H1 (cell line): ENCODE measurements at regions not wholly inside any gene's neighbourhood (a gene's known extent, or its start where the extent isn't known, plus 50 kb on each side); places are given as distances from the start of the nearest gene placed in this dataset.
"Not testable (repeated sequence)": the region's sequence is repeated elsewhere in the genome, so short reads cannot be mapped to it uniquely, and the experiment has no call there.

Experiments
- CTCF ChIA-PET: fragments of 300-600 bp; sonication (Branson Sonifier 250); formaldehyde crosslinking; loops from one replicate; lab custom pipeline; 2021; ENCODE audit not compliant: partially characterized antibody; lab: Charles Lee
- POLR2A ChIA-PET: fragments of 300-600 bp; sonication (Branson Sonifier 250); formaldehyde crosslinking; loops from one replicate; lab custom pipeline; 2021; ENCODE audit warnings: inconsistent platforms; ENCODE audit not compliant: partially characterized antibody; lab: Charles Lee
- DNase-seq, 2 experiments: peaks; one replicate each; pipeline versions ENCODE4 v3.0.0 to v3.0.0-alpha.2; 2010 to 2022; ENCODE audit warnings: low spot score in 2 of 2, low read depth in 1 of 2, mixed read lengths in 1 of 2
- FAIRE-seq: peaks from 2 replicates; lab custom pipeline; 2011; peaks lifted over from hg19 to GRCh38; lab: Jason Lieb, UNC
- H2AFZ ChIP-seq: 2 replicates; pipeline ENCODE4 v1.8.1; 2012; ENCODE audit warnings: low read length, inconsistent platforms
- H2AK5ac ChIP-seq: 2 replicates; pipeline ENCODE4 v1.6.1; 2013; ENCODE audit warnings: low read depth, low read length
- H2BK120ac ChIP-seq: replicated peaks from 2 replicates; pipeline ENCODE3; 2013; ENCODE audit warnings: low read depth, low read length, inconsistent platforms
- H2BK12ac ChIP-seq: 2 replicates; pipeline ENCODE4 v1.6.1; 2013; ENCODE audit warnings: low read depth, low read length
- H2BK15ac ChIP-seq: 2 replicates; pipeline ENCODE4 v1.6.1; 2013; ENCODE audit warnings: low read length
- H2BK20ac ChIP-seq: 2 replicates; pipeline ENCODE4 v1.6.1; 2013; ENCODE audit warnings: low read length
- H2BK5ac ChIP-seq: 2 replicates; pipeline ENCODE4 v1.6.1; 2013; ENCODE audit warnings: low read depth, low read length
- H3K14ac ChIP-seq: 2 replicates; pipeline ENCODE4 v1.6.1; 2013; ENCODE audit warnings: inconsistent platforms; ENCODE audit not compliant: insufficient read length
- H3K18ac ChIP-seq: 2 replicates; pipeline ENCODE4 v1.6.1; 2013; ENCODE audit warnings: low read length; ENCODE audit errors: extremely low read depth
- H3K23ac ChIP-seq: 2 replicates; pipeline ENCODE4 v1.6.1; 2013; ENCODE audit warnings: inconsistent platforms; ENCODE audit not compliant: insufficient read length
- H3K23me2 ChIP-seq: 2 replicates; pipeline ENCODE4 v1.6.1; 2013; ENCODE audit warnings: low read depth, low read length
- H3K27ac ChIP-seq: 2 replicates; pipeline ENCODE4 v1.6.1; 2011; ENCODE audit warnings: low read depth, low read length, inconsistent platforms
- H3K27me3 ChIP-seq, 4 experiments: replicated peaks in 1 of 4; 1 replicate in 1 of 4; 2 replicates in 3 of 4; pipeline versions ENCODE4 v1.6.1 to v1.8.1; 2011 to 2013; ENCODE audit warnings: low read length in 3 of 4, mild to moderate bottlenecking in 3 of 4, inconsistent platforms in 2 of 4, mixed read lengths in 2 of 4, moderate library complexity in 1 of 4; ENCODE audit not compliant: control insufficient read depth in 3 of 4, insufficient read depth in 3 of 4; ENCODE audit errors: extremely low read depth in 1 of 4
- H3K36me3 ChIP-seq, 4 experiments: 2 replicates each; pipeline versions ENCODE4 v1.6.1 to v1.8.1; 2011 to 2013; ENCODE audit warnings: mild to moderate bottlenecking in 4 of 4, low read length in 3 of 4, moderate library complexity in 2 of 4, control low read depth in 1 of 4, inconsistent platforms in 1 of 4; ENCODE audit not compliant: insufficient read depth in 4 of 4, control insufficient read depth in 2 of 4
- H3K4ac ChIP-seq: replicated peaks from 2 replicates; pipeline ENCODE3; 2013; ENCODE audit warnings: low read length, low read depth, mixed read lengths, inconsistent platforms; ENCODE audit not compliant: insufficient read length
- H3K4me1 ChIP-seq, 4 experiments: replicated peaks in 1 of 4; 1 replicate in 1 of 4; 2 replicates in 3 of 4; pipeline versions ENCODE4 v1.6.1 to v1.8.1; 2011 to 2013; ENCODE audit warnings: low read length in 3 of 4, inconsistent platforms in 2 of 4, mixed read lengths in 1 of 4; ENCODE audit not compliant: insufficient read depth in 4 of 4, control insufficient read depth in 3 of 4
- H3K4me2 ChIP-seq, 2 experiments: 2 replicates each; pipeline versions ENCODE4 v1.6.1 to v1.8.1; 2011 to 2013; ENCODE audit warnings: low read depth in 2 of 2, low read length in 2 of 2, control low read depth in 1 of 2, inconsistent platforms in 1 of 2, mild to moderate bottlenecking in 1 of 2; ENCODE audit not compliant: insufficient read depth in 1 of 2
- H3K4me3 ChIP-seq, 4 experiments: fragments of 200-600, 300-600 bp in 1 of 4; sonication (generic), shearing (Covaris generic), sonication (Bioruptor Twin) in 1 of 4; 2 replicates each; pipeline versions ENCODE4 v1.5.1 to v1.8.1; 2011 to 2016; ENCODE audit warnings: low read length in 4 of 4, low read depth in 3 of 4, control low read depth in 2 of 4, inconsistent platforms in 2 of 4, mild to moderate bottlenecking in 2 of 4, mixed read lengths in 1 of 4, moderate library complexity in 1 of 4; ENCODE audit not compliant: insufficient read depth in 2 of 4; ENCODE audit errors: extremely low read depth in 1 of 4
- H3K56ac ChIP-seq: replicated peaks from 2 replicates; pipeline ENCODE3; 2013; ENCODE audit warnings: low read depth, mild to moderate bottlenecking, mixed read lengths, low read length, inconsistent platforms; ENCODE audit not compliant: insufficient read length
- H3K79me1 ChIP-seq: 2 replicates; pipeline ENCODE4 v1.6.1; 2013; ENCODE audit warnings: low read depth, low read length, control low read depth
- H3K79me2 ChIP-seq, 2 experiments: 2 replicates each; pipeline versions ENCODE4 v1.6.1 to v1.8.1; 2012 to 2013; ENCODE audit warnings: low read length in 2 of 2, mild to moderate bottlenecking in 2 of 2, inconsistent platforms in 1 of 2; ENCODE audit not compliant: insufficient read depth in 2 of 2, control insufficient read depth in 1 of 2
- H3K9ac ChIP-seq, 4 experiments: replicated peaks in 1 of 4; 1 replicate in 1 of 4; 2 replicates in 3 of 4; pipeline versions ENCODE4 v1.6.1 to v1.8.1; 2011 to 2013; ENCODE audit warnings: low read depth in 3 of 4, low read length in 3 of 4, control low read depth in 2 of 4, mild to moderate bottlenecking in 2 of 4, moderate library complexity in 2 of 4, inconsistent platforms in 1 of 4; ENCODE audit errors: extremely low read depth in 1 of 4
- H3K9me3 ChIP-seq, 2 experiments: 2 replicates each; pipeline versions ENCODE4 v1.6.1 to v1.8.1; 2012 to 2013; ENCODE audit warnings: mild to moderate bottlenecking in 2 of 2, moderate library complexity in 2 of 2, control low read depth in 1 of 2, inconsistent platforms in 1 of 2, low read depth in 1 of 2, low read length in 1 of 2, mixed read lengths in 1 of 2; ENCODE audit not compliant: insufficient read depth in 2 of 2
- H4K20me1 ChIP-seq, 2 experiments: replicated peaks in 1 of 2; 2 replicates each; pipeline versions ENCODE3 to v1.8.1; 2011 to 2013; ENCODE audit warnings: inconsistent platforms in 2 of 2, low read length in 2 of 2, mild to moderate bottlenecking in 1 of 2; ENCODE audit not compliant: insufficient read depth in 2 of 2, control insufficient read depth in 1 of 2
- H4K5ac ChIP-seq: 2 replicates; pipeline ENCODE4 v1.6.1; 2013; ENCODE audit warnings: low read length, low read depth, mixed read lengths, inconsistent platforms; ENCODE audit not compliant: insufficient read length
- H4K8ac ChIP-seq: 2 replicates; pipeline ENCODE4 v1.8.0; 2013; ENCODE audit warnings: mild to moderate bottlenecking, moderate library complexity, low read length, inconsistent platforms; ENCODE audit not compliant: insufficient read depth; ENCODE audit errors: extremely low read depth
- H4K91ac ChIP-seq: replicated peaks from 2 replicates; pipeline ENCODE3; 2013; ENCODE audit warnings: low read length, mixed read lengths, inconsistent platforms; ENCODE audit not compliant: insufficient read length
- CBX5 ChIP-seq: fragments of 300-800, 300-1000 bp; sonication (generic); IDR thresholded peaks from 2 replicates; pipeline ENCODE4 v1.7.1; 2016; ENCODE audit warnings: antibody characterized with exemption, low read length, low read depth
- CBX8 ChIP-seq: fragments of 300-800, 300-1000 bp; sonication (generic); IDR thresholded peaks from 2 replicates; pipeline ENCODE4 v1.7.1; 2016; ENCODE audit warnings: low read depth, low read length, borderline replicate concordance
- CEBPB ChIP-seq: IDR thresholded peaks from 2 replicates; pipeline ENCODE4 v1.6.1; 2012; ENCODE audit warnings: low read depth, low read length
- CREB1 ChIP-seq: IDR thresholded peaks from 2 replicates; pipeline ENCODE4 v1.6.1; 2012; ENCODE audit warnings: inconsistent platforms
- CTBP2 ChIP-seq: IDR thresholded peaks from 2 replicates; pipeline ENCODE4 v1.7.0; 2011; ENCODE audit warnings: borderline replicate concordance, mild to moderate bottlenecking, moderate library complexity, mixed read lengths, low read length; ENCODE audit not compliant: insufficient read depth, insufficient read length
- GABPA ChIP-seq: IDR thresholded peaks from 2 replicates; pipeline ENCODE4 v1.6.1; 2011; ENCODE audit warnings: mild to moderate bottlenecking, low read length, moderate library complexity, borderline replicate concordance; ENCODE audit not compliant: insufficient read depth
- JUN ChIP-seq: IDR thresholded peaks from 2 replicates; pipeline ENCODE4 v1.6.1; 2011; ENCODE audit warnings: low read depth, mild to moderate bottlenecking, improper control_type of control experiment, low read length
- NRF1 ChIP-seq: IDR thresholded peaks from 2 replicates; pipeline ENCODE4 v1.6.1; 2011; ENCODE audit warnings: mild to moderate bottlenecking, low read depth, low read length, improper control_type of control experiment
- SIRT6 ChIP-seq: IDR thresholded peaks from one replicate; pipeline ENCODE4 v1.7.1; 2012; ENCODE audit warnings: low read length, inconsistent platforms
- SIX5 ChIP-seq: IDR thresholded peaks from 2 replicates; pipeline ENCODE4 v1.6.1; 2011; ENCODE audit warnings: mild to moderate bottlenecking, low read depth, low read length
- WGBS, 2 experiments: shearing (Covaris generic) in 1 of 2; methylation state at CpG; one replicate each; pipeline versions ENCODE4 v1.1.6 to v1.1.7; 2013 to 2015; ENCODE audit warnings: low lambda C conversion rate in 2 of 2, mixed read lengths in 2 of 2, inconsistent platforms in 1 of 2, low coverage in 1 of 2, missing lambda C conversion rate in 1 of 2; ENCODE audit not compliant: insufficient replicate concordance in 2 of 2, insufficient coverage in 1 of 2, insufficient read length in 1 of 2; ENCODE audit errors: extremely low coverage in 1 of 2, missing lambda C conversion rate in 1 of 2; 5-methylcytosine and 5-hydroxymethylcytosine counted together
- TF ChIP-seq, protein P1 (sequence below): IDR thresholded peaks from 2 replicates; pipeline ENCODE4 v1.6.1; 2012; ENCODE audit warnings: low read length, inconsistent platforms

DNA sequence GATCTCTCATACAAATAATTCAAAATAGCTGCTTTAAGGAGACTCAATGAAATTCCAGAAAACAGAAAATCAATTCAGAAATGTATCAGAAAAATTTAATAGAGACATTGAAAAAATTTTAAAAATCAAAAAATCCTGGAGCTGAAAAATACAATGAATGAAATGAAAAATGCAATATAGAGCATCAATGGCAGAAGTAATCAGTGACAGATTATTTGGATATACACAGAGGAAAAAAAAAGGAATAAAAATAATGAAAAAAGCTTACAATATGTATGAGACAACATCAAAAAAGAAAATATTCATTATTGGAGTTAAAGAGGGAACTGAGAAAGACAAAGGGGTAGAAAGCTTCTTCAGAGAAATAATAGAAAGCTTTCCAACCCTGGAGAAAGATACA lies 122.9 kb upstream of the KLF14 start (continued):
- no peak for TF ChIP-seq SIRT6
- no peak for TF ChIP-seq NRF1
- no peak for TF ChIP-seq JUN
- TF ChIP-seq GABPA = no peak
- no peak for TF ChIP-seq CTBP2
- TF ChIP-seq CREB1 = no peak
- no peak for TF ChIP-seq CEBPB
- TF ChIP-seq, protein P1, sequence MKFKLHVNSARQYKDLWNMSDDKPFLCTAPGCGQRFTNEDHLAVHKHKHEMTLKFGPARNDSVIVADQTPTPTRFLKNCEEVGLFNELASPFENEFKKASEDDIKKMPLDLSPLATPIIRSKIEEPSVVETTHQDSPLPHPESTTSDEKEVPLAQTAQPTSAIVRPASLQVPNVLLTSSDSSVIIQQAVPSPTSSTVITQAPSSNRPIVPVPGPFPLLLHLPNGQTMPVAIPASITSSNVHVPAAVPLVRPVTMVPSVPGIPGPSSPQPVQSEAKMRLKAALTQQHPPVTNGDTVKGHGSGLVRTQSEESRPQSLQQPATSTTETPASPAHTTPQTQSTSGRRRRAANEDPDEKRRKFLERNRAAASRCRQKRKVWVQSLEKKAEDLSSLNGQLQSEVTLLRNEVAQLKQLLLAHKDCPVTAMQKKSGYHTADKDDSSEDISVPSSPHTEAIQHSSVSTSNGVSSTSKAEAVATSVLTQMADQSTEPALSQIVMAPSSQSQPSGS = no peak
- no peak for TF ChIP-seq SIX5
- TF ChIP-seq CBX5 = no peak
- TF ChIP-seq CBX8 = no peak

DNA sequence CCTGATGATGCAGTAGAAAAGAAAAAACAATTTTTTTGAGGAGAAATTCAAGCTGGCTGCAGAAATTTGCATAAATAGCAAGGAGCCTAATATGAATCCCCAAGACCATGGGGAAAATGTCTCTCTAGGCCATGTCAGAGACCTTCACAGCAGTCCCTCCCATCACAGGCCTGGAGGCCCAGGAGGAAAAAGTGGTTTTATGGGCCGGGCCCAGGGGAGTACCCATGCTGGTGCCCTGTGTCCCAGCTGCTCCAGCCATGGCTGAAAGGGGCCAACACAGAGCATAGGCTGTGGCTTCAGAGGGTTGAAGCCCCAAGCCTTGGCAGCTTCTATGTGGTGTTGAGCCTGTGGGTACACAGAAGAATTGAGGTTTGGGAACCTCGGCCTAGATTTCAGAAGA lies 126.8 kb upstream of the KLF14 start:
- DNase-seq, H2BK120ac ChIP-seq, H2BK20ac ChIP-seq, H2AK5ac ChIP-seq, H3K36me3 ChIP-seq, H3K14ac ChIP-seq, H3K4ac ChIP-seq, H3K79me1 ChIP-seq, H3K9ac ChIP-seq, H3K27ac ChIP-seq, H4K5ac ChIP-seq, H3K4me2 ChIP-seq, H3K4me3 ChIP-seq, H3K18ac ChIP-seq, POLR2A ChIA-PET, H4K8ac ChIP-seq, H2BK5ac ChIP-seq, H3K56ac ChIP-seq, H3K23me2 ChIP-seq, H2BK15ac ChIP-seq, H4K20me1 ChIP-seq, H3K27me3 ChIP-seq, H2AFZ ChIP-seq, H4K91ac ChIP-seq, H3K4me1 ChIP-seq, H3K23ac ChIP-seq, H2BK12ac ChIP-seq, H3K79me2 ChIP-seq, FAIRE-seq, CTCF ChIA-PET: not testable (repeated sequence)
- peaks cover 12 to 20% of the 10 kb centered on the region in 2 experiments for H3K9me3 ChIP-seq
- WGBS, 2 experiments = 88% methylated on average over 2 of the region's 2 CpGs; no CpG with 5 or more reads in 1 of the 2 experiments
